GM21529 (cell line): ENCODE measurements at regions not wholly inside any gene's neighbourhood (a gene's known extent, or its start where the extent isn't known, plus 50 kb on each side); places are given as distances from the start of the nearest gene placed in this dataset.
"Not testable (repeated sequence)": the region's sequence is repeated elsewhere in the genome, so short reads cannot be mapped to it uniquely, and the experiment has no call there.

ENCODE experiments used
- ATAC-seq: cut with Tn5 transposase; IDR thresholded peaks from one replicate; pipeline ENCODE4 v1.9.1; 2021; ENCODE audit not compliant: unreplicated experiment

DNA sequence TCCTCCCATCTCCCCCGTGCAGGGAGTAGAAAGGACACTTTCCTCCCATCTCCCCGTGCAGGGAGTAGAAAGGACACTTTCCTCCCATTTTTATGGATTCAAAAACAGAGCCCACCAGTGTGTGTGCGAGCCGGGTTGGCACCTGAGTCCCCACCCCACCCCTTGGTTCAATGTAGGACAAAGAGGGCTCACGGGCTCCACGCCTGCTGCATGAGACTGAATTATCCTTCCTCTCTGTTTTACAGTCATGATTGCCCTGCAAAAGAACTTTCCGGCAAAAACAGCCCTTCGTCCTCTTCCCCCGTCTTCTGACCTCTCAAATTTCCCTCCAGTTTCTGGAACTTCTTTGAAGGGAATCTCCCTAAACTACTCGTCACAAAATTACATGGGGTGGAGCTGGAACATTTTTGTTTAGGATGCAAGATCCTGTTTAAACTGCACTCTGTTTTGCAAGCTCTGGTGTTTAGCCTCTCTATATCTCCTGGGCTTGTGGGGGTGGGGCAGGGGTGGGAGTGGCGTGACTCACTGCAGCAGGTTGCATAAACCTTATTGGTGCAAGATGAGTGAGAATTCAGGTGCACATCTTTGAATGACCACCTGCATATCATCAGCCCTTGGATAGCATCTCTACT is 99.8 kb downstream of the PSMG1 start:
- no peak for ATAC-seq

GRCh38 chr21:39082656-39083376 is 100.4 kb downstream of the PSMG1 start:
- no peak for ATAC-seq

DNA sequence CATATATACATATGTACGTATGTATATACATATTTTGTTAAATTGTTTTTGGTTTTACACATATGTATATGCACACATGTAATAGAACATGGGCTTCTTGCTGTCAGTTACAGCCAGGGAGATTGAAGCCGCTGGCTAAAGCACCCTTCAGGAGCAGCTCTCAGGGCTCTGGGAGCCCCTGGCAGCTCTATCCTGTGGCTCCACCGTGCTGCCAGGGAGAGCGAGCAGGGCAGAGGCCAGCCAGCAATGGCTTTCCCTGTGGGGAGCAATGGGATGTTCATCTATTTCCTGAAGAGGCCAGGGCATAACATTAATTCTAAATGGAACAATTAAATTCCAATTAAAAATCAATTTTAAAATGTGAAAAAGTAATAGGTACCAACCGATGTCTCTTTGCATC is 102.9 kb downstream of the PSMG1 start:
- no peak for ATAC-seq

DNA sequence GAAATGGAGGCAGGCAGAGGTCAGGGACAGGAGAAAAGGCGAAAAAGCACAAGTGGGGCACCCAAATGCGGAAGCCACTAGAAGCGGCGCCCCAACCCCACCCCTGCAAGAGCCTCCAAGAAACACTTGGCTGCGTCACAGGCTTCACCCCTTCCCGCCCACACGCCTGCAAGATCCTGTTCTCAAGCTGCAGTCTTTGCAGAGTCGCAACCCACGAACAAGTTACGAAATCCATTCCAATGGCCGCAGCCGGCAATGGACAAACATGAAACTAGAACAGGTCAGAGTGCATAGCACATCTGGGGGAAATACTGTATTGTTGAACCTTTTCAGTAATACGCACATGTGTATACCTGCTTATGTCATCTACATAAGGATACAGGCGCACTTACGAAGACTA is 103.6 kb downstream of the PSMG1 start:
- ATAC-seq = no peak

DNA sequence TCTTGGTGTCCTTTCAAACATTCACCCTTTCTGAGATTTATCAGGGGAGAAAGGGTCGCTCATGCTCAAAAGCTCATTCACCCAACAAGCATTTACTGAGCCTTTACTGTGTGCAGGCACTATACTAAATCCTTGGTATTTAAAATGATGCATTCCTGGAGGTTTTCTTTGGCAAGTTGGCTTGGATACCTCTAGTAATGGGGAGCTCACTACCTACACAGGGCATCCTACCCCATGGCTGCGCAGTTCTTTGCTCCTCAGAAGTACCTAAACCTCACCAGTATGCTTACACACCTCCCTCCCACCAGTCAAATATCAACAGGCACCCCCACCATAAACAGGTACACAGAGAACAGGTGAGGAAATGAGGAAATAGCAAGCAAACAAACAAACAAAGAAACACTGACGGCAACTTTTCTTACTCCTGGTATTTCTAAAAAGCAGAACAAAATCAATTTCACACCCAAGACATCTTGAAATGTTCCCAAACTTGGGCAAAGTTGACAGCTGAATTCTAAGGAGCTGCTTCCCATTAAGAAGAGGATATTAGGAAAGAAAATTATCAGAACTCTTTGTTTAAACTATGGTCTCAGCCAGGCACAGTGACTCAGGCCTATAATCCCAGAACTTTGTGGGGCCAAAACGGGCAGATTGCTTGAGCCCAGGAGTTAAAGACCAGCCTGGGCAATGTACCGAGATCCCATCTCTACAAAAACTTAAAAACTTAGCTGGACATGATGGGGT is 104.8 kb downstream of the PSMG1 start:
- ATAC-seq = no peak

DNA sequence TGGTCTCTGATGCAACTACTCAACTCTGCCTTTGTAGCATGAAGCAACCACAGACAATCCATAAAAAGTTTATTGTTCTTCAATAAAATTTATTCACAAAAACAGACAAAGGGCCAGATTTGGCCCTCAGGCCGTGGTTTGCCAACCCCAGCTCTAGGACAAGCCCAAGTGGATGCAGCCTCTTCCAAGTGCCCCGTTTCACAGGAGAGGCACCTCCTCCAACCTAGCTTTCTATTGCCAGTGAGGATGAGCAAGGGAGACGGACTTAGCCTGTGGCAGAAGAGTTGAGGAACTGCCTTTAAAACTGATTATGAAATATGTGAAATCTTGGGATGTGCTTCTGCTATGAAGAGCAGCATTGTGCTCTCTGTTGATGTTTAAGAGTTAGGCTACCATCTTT is 105.4 kb downstream of the PSMG1 start:
- no peak for ATAC-seq

GRCh38 chr21:39074508-39074907 is 108.7 kb downstream of the PSMG1 start:
- ATAC-seq = no peak

GRCh38 chr21:39073717-39074116 is 109.5 kb downstream of the PSMG1 start:
- no peak for ATAC-seq

GRCh38 chr21:39073063-39073462 is 110.2 kb downstream of the PSMG1 start:
- ATAC-seq = no peak

GRCh38 chr21:39072468-39072867 is 110.8 kb downstream of the PSMG1 start:
- ATAC-seq = no peak

GRCh38 chr21:39071623-39072214 is 111.5 kb downstream of the PSMG1 start:
- ATAC-seq = no peak

- ATAC-seq = not testable (repeated sequence)
These were observed 113.4 kb downstream of the PSMG1 start for GRCh38 chr21:39069856-39070255.

DNA sequence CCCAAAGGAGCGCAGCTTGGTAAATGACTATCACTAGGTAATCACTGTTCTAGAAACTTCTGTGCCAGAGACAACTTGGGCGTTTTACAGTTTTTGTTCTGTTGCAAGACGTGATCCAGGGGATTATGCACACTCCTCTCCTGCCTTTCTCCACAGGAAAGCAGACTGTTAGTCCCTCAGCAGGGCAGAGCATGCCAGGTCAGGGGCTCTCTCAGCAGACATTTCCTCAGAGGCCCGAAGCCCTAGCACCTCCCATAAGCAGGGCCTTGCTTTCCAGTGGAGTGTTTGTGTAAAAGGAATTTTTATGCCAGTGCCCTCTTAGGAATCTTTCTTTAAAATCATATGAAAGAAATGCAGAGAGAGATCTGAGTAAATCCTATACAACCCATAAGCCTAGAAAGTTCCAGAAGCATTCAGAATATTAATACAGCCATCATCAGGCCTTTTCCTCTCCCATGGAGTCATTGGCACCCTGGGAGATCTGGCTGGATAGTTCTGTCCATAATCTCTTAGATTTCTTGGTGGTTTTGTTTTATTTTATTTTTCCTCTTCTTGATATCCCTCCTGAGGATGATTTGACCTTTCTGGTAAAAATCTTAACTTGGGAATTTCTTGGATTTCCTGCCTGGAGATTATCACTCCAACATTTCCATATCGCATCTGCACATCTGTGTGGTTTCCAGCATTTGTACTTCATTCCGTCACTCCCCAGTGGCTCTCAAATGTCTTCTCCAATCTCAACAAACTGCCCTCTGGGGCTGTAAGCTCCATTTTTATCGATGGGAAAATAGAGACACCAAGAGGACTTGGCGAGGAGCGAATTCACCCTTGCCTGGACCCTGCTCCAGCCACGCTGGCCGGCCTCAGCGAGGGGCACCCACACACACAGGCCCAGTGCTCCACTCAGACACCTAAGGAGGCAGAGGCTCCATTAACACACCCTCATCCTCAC is 116.1 kb downstream of the PSMG1 start:
- no peak for ATAC-seq

DNA sequence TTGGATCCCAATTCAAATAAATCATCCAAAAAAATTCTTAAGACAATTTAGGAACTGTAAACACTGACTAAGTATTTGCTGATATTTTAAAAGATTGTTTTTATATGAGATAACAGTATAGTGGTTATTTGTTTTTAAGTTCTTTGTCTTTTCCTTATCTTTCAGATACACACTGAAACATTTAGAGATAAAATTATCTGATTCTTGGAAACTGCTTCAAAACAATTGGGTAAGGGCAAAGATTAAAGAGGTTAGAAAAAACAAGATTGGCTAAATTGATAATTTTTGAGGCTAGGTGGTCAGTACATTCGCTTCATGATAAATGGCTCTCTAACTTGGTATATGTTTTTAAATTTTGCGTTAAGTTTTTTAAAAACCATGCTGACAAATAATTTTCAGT is 117.3 kb downstream of the PSMG1 start:
- no peak for ATAC-seq

DNA sequence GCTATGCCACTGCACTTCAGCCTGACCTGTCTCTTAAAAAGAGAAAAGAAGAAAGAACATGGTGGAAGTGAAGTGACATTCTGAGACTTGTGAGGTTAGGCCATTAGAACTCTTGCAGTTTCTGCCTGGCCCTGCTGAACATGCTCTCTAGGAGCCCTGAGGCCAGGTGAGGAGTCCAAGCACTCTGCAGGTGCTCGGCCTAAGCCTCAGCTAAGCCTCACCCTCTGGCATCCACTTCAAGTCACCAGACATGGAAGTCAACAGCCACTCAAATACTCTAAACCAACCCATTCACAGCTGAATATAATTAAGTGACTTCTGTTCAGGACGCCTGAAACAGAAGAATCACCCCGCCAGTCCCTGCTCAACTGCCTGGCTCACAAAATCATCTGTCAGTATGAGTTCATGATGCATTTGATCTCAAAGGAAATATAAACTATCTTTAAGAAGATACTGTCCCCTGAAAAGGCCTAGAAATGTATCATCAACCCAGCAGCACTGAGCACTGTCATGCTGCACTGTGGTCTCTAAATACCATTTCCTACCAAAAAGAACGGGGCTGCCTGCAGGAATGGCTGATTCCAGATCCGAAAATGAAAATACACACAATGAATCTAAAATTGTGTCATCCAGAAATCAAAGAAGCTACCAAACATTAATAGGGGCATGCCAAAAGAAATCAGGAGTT is 118.8 kb downstream of the PSMG1 start:
- no peak for ATAC-seq

GRCh38 chr21:39063517-39063916 is 119.7 kb downstream of the PSMG1 start:
- no peak for ATAC-seq

GRCh38 chr21:39062196-39062595 is 121.1 kb downstream of the PSMG1 start:
- ATAC-seq = no peak

GRCh38 chr21:39061766-39062165 is 121.5 kb downstream of the PSMG1 start:
- ATAC-seq = no peak

DNA sequence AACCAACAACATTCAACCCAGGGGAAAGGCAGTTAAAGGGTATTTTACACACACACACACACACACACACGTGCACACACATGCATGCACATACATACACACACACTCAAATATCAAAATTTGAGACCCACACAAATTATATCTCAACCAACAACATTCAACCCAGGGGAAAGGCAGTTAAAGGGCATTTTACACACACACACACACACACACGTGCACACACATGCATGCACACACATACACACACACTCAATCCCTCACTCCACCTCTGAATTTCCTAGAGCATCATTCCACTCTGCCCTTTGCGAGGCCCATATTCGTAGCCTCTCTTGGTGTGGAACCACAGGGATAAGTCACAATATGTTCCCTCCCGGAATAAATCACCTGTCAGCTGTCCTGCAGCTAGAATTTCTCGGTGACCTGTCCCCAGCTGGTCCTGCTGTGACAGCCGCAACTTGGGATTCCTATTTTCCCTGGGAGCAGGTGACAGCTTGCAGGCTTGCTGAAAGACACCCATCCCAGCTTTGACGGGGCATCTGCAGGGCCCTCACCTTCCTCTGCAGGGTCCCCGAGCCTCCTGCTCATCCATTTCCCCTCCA is 122.7 kb downstream of the PSMG1 start:
- no peak for ATAC-seq

GRCh38 chr21:39057121-39057520 is 126.1 kb downstream of the PSMG1 start:
- no peak for ATAC-seq
